ENCODE measurements at regions not wholly inside any gene's neighbourhood (a gene's known extent, or its start where the extent isn't known, plus 50 kb on each side); places are given as distances from the start of the nearest gene placed in this dataset.

- no peaks in the 10 kb centered on the region for H3K9me3 ChIP-seq (ENCODE audit: insufficient read depth, low read length)
- H3K27me3 ChIP-seq (ENCODE audit: low read length), result no peaks in the 10 kb centered on the region
- H3K9ac ChIP-seq (ENCODE audit: low read length), result no peak overlapping the region
- H3K36me3 ChIP-seq (ENCODE audit: low read length), result no peaks in the 10 kb centered on the region
- H3K4me3 ChIP-seq (ENCODE audit: insufficient read depth, low read length, poor library complexity, severe bottlenecking), result no peak overlapping the region
- H4K20me1 ChIP-seq (ENCODE audit: low read depth, low read length), result no peaks in the 10 kb centered on the region
- no peak overlapping the region for H3K4me2 ChIP-seq (ENCODE audit: low read depth, low read length, poor library complexity, severe bottlenecking)
- H3K79me2 ChIP-seq (ENCODE audit: insufficient read depth, low read length), result no peaks in the 10 kb centered on the region
- no peaks in the 10 kb centered on the region for H3K9me2 ChIP-seq (replicated peaks; ENCODE audit: insufficient read depth, low read length)
- no peak overlapping the region for H3K27ac ChIP-seq (ENCODE audit: low read depth, low read length)
- H2AFZ ChIP-seq (ENCODE audit: low read depth, low read length, severe bottlenecking), result no peak overlapping the region
- no peak for TF ChIP-seq EZH2phosphoT487 (conservative IDR thresholded peaks at IDR 0.05; ENCODE audit: low read length)
- TF ChIP-seq, protein P1, sequence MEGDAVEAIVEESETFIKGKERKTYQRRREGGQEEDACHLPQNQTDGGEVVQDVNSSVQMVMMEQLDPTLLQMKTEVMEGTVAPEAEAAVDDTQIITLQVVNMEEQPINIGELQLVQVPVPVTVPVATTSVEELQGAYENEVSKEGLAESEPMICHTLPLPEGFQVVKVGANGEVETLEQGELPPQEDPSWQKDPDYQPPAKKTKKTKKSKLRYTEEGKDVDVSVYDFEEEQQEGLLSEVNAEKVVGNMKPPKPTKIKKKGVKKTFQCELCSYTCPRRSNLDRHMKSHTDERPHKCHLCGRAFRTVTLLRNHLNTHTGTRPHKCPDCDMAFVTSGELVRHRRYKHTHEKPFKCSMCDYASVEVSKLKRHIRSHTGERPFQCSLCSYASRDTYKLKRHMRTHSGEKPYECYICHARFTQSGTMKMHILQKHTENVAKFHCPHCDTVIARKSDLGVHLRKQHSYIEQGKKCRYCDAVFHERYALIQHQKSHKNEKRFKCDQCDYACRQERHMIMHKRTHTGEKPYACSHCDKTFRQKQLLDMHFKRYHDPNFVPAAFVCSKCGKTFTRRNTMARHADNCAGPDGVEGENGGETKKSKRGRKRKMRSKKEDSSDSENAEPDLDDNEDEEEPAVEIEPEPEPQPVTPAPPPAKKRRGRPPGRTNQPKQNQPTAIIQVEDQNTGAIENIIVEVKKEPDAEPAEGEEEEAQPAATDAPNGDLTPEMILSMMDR (IDR thresholded peaks at IDR 0.05; ENCODE audit: insufficient read depth, low read length, poor library complexity, severe bottlenecking), result no peak
- no peaks in the 10 kb centered on the region for H3F3A ChIP-seq (ENCODE audit: insufficient read depth)
These were observed 552.8 kb upstream of the CITED2 start for GRCh38 chr6:139927236-139927635.

GRCh38 chr6:139926711-139927110, 552.3 kb upstream of the CITED2 start:
- H3K27ac ChIP-seq (ENCODE audit: low read depth, low read length), result no peak overlapping the region
- TF ChIP-seq, protein P1 (IDR thresholded peaks at IDR 0.05; ENCODE audit: insufficient read depth, low read length, poor library complexity, severe bottlenecking), result no peak
- TF ChIP-seq EZH2phosphoT487 (conservative IDR thresholded peaks at IDR 0.05; ENCODE audit: low read length), result no peak
- no peak overlapping the region for H3K4me3 ChIP-seq (ENCODE audit: insufficient read depth, low read length, poor library complexity, severe bottlenecking)
- H2AFZ ChIP-seq (ENCODE audit: low read depth, low read length, severe bottlenecking), result no peak overlapping the region
- H3K79me2 ChIP-seq (ENCODE audit: insufficient read depth, low read length), result no peaks in the 10 kb centered on the region
- H3K9ac ChIP-seq (ENCODE audit: low read length), result no peak overlapping the region
- H3K9me3 ChIP-seq (ENCODE audit: insufficient read depth, low read length), result no peaks in the 10 kb centered on the region
- H4K20me1 ChIP-seq (ENCODE audit: low read depth, low read length), result no peaks in the 10 kb centered on the region
- H3K27me3 ChIP-seq (ENCODE audit: low read length), result no peaks in the 10 kb centered on the region
- no peaks in the 10 kb centered on the region for H3F3A ChIP-seq (ENCODE audit: insufficient read depth)
- H3K9me2 ChIP-seq (replicated peaks; ENCODE audit: insufficient read depth, low read length), result no peaks in the 10 kb centered on the region
- H3K4me2 ChIP-seq (ENCODE audit: low read depth, low read length, poor library complexity, severe bottlenecking), result no peak overlapping the region
- no peaks in the 10 kb centered on the region for H3K36me3 ChIP-seq (ENCODE audit: low read length)

- Histone ChIP-seq H4K20me1 (ENCODE audit: low read depth, low read length) (no peaks in the 10 kb centered on the region), H2AFZ (ENCODE audit: low read depth, low read length, severe bottlenecking) (no peak overlapping the region), H3K4me3 (ENCODE audit: insufficient read depth, low read length, poor library complexity, severe bottlenecking) (no peak overlapping the region), H3K27ac (ENCODE audit: low read depth, low read length) (no peak overlapping the region), H3K36me3 (ENCODE audit: low read length) (no peaks in the 10 kb centered on the region), H3F3A (ENCODE audit: insufficient read depth) (no peaks in the 10 kb centered on the region), H3K27me3 (ENCODE audit: low read length) (no peaks in the 10 kb centered on the region), H3K9me3 (ENCODE audit: insufficient read depth, low read length) (no peaks in the 10 kb centered on the region), H3K79me2 (ENCODE audit: insufficient read depth, low read length) (no peaks in the 10 kb centered on the region), H3K4me2 (ENCODE audit: low read depth, low read length, poor library complexity, severe bottlenecking) (no peak overlapping the region), H3K9me2 (replicated peaks; ENCODE audit: insufficient read depth, low read length) (no peaks in the 10 kb centered on the region), H3K9ac (ENCODE audit: low read length) (no peak overlapping the region)
- TF ChIP-seq EZH2phosphoT487 (conservative IDR thresholded peaks at IDR 0.05; ENCODE audit: low read length), result no peak
- TF ChIP-seq, protein P1 (IDR thresholded peaks at IDR 0.05; ENCODE audit: insufficient read depth, low read length, poor library complexity, severe bottlenecking), result no peak
These were observed 551.6 kb upstream of the CITED2 start for GRCh38 chr6:139925894-139926641.
